GM19043 (cell line): ENCODE measurements at regions not wholly inside any gene's neighbourhood (a gene's known extent, or its start where the extent isn't known, plus 50 kb on each side); places are given as distances from the start of the nearest gene placed in this dataset.
"Not testable (repeated sequence)": the region's sequence is repeated elsewhere in the genome, so short reads cannot be mapped to it uniquely, and the experiment has no call there.

ENCODE experiments used
- ATAC-seq: cut with Tn5 transposase; IDR thresholded peaks from one replicate; pipeline ENCODE4 v1.9.1; 2021; ENCODE audit warnings: low read depth; ENCODE audit not compliant: unreplicated experiment

- no peak for ATAC-seq
Observed at GRCh38 chr4:17252131-17252530, 259.8 kb downstream of the QDPR start.

- no peak for ATAC-seq
Observed at GRCh38 chr4:17251101-17251500, 260.8 kb downstream of the QDPR start.

- no peak for ATAC-seq
Observed at GRCh38 chr4:17250591-17250990, 261.3 kb downstream of the QDPR start.

- ATAC-seq, result no peak
Observed at GRCh38 chr4:17246656-17247055, 265.2 kb downstream of the QDPR start.

- no peak for ATAC-seq
Observed at GRCh38 chr4:17241835-17242234, 270.1 kb downstream of the QDPR start.

- no peak for ATAC-seq
Observed at GRCh38 chr4:17238633-17239032, 273.3 kb downstream of the QDPR start.

GRCh38 chr4:17236686-17237085, 275.2 kb downstream of the QDPR start:
- ATAC-seq, result no peak

GRCh38 chr4:17234678-17235077, 277.2 kb downstream of the QDPR start:
- ATAC-seq, result no peak

- ATAC-seq, result no peak
Observed at GRCh38 chr4:17232566-17233253, 279.2 kb downstream of the QDPR start.

- not testable (repeated sequence) for ATAC-seq
Observed at GRCh38 chr4:17231880-17232475, 279.9 kb downstream of the QDPR start.

- no peak for ATAC-seq
Observed at GRCh38 chr4:17230727-17231126, 281.2 kb downstream of the QDPR start.

GRCh38 chr4:17220816-17221215, 291.1 kb downstream of the QDPR start:
- no peak for ATAC-seq

GRCh38 chr4:17218786-17219185, 293.1 kb downstream of the QDPR start:
- no peak for ATAC-seq

- no peak for ATAC-seq
Observed at GRCh38 chr4:17206829-17207801, 304.8 kb downstream of the QDPR start.

- ATAC-seq, result no peak
Observed at GRCh38 chr4:17204908-17205307, 306.5 kb upstream of the LDB2 start.

- ATAC-seq, result no peak
Observed at GRCh38 chr4:17203797-17204196, 305.4 kb upstream of the LDB2 start.

- ATAC-seq, result no peak
Observed at GRCh38 chr4:17197070-17197469, 298.6 kb upstream of the LDB2 start.

- no peak for ATAC-seq
Observed at GRCh38 chr4:17195461-17196275, 297.2 kb upstream of the LDB2 start.

- ATAC-seq, result no peak
Observed at GRCh38 chr4:17194586-17194985, 296.1 kb upstream of the LDB2 start.

- no peak for ATAC-seq
Observed at GRCh38 chr4:17189759-17190158, 291.3 kb upstream of the LDB2 start.

- no peak for ATAC-seq
Observed at GRCh38 chr4:17189401-17189720, 290.9 kb upstream of the LDB2 start.
